GM18507 (cell line): ENCODE measurements at regions not wholly inside any gene's neighbourhood (a gene's known extent, or its start where the extent isn't known, plus 50 kb on each side); places are given as distances from the start of the nearest gene placed in this dataset.
"Not testable (repeated sequence)": the region's sequence is repeated elsewhere in the genome, so short reads cannot be mapped to it uniquely, and the experiment has no call there.

Experiments used
- DNase-seq: peaks from one replicate; pipeline ENCODE4 v3.0.0; 2011; ENCODE audit warnings: low read depth; ENCODE audit not compliant: insufficient read length; ENCODE audit errors: extremely low spot score
- FAIRE-seq: peaks from 2 replicates; lab custom pipeline; 2011; peaks lifted over from hg19 to GRCh38; lab: Jason Lieb, UNC

DNA sequence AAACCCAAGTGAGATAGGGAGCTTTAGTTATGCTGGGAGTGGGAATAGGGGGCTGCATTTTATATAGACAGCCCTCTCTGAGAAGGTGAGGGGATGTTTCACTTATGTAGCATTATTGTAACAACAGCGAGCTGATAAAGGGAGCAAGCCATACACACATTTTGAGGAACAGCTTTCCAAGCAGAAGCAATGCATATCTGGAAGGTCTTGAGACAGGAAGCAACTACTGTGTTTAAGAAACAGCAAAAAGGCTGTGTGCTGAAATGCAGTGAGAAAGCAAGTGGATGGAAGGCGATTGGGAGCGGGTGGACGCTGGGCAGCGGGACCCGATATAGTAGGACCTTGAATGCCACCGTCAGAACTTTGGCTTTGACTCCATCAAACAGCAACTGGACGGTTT is 155.9 kb upstream of the TBL1XR1 start:
- DNase-seq (no peak), FAIRE-seq (no peak)

DNA sequence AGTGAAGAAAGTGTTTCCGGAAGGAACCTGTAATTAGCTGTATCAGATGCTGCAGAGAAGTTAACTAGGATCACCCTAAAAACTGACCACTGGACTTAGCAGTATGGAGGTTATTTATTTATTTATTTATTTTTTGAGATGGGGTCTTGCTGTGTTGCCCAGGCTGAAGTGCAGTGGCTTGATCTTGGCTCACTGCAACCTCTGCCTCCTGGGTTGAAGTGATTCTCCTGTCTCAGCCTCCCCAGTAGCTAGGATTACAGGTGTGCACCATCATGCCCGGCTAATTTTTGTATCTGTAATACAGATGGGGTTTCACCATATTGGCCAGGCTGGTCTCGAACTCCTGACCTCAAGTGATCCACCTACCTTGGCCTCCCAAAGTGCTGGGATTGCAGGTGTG is 156.6 kb upstream of the TBL1XR1 start:
- DNase-seq, FAIRE-seq: not testable (repeated sequence)

DNA sequence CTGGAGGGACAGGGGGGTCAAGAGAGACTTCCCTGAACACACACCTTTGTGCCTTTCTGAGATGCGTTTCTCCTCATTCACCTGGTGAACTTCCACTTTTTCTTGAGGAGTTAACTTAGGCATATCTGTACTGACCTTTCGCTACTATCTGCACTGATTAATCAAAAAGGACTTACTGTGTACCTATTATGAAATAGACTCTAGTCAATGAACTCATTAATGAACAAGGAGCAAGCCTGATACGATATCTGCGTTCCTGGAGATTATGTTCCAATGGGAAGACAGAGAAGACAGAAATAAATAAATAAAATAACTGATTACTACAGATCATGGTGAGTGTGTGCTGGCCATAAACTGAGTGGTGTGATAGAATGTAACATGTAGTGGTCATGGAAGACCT is 157.2 kb upstream of the TBL1XR1 start:
- FAIRE-seq (no peak), DNase-seq (no peak)

DNA sequence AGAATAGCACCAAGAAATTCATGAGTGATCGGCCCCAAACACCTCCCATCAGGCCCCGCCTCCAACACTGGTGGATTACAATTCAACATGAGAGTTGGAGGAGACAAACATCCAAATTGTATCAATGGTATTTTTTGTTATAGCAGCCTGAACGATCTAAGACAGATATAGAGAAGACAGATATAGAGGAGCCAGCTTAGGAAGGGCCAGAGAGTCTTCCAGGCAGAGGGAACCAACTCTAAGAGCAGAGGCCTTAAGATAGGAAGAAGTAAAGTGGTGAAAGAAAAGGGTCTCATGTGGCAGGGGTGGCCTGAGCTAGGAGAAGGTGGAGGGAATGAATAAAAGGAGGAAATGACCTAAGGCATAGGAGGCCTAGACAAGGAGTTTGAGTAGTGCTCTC is 158.8 kb upstream of the TBL1XR1 start:
- no peak for FAIRE-seq
- no peak for DNase-seq

DNA sequence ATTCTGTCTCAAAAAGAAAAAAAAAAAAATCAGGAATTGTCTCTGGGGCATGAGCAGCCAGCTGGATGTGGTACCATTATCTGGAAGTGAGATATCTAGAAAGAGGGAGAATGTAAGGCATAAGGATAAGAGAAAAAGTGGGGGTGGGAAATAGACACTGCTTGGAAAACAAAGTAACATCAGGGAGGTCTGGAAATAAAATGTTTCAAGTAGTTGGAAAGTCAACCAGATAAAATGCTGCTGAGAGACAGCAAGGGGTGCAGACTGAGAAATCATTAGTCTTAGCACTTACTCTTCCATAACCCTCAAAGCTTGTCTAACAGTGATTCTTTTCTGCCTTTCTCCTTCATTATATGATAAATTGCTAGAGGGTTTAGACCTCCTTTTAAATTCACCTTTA is 159.7 kb upstream of the TBL1XR1 start:
- DNase-seq (no peak), FAIRE-seq (no peak)

DNA sequence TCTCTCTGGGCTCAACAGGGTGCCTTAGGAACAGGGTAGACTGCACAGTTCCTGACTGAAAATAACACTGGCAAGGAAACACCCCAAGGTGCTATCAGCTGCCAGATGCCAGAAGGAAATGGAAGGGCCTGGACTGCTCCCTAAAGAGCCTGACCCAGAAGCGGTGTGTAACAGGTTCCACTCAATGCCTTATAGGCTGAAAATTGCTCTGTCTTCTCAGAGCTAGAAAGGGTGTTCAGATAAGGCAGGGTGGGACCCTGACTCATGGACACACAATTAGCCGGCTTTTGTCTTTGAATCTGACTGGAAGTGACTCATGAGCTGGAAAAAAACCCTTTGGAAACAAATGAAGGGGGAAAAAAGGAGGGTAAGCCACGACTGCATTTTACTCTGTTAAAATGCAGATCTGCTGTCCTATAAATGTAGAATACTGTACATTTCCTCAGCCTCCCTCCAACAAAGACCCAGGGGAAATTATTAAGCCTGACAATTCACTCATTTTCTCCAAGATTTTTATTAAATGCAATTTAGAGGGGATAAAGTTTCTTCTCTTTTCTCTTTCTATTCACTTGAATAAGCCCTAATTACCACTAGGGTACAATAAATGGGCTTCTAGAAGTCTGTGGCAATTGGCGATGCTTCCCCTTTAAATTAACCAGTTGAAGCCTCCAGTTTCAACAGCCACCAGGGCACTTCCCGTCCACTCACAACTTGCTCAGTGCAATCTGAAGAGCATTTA is 160.2 kb upstream of the TBL1XR1 start:
- DNase-seq = no peak
- FAIRE-seq = peak; percentile 54

DNA sequence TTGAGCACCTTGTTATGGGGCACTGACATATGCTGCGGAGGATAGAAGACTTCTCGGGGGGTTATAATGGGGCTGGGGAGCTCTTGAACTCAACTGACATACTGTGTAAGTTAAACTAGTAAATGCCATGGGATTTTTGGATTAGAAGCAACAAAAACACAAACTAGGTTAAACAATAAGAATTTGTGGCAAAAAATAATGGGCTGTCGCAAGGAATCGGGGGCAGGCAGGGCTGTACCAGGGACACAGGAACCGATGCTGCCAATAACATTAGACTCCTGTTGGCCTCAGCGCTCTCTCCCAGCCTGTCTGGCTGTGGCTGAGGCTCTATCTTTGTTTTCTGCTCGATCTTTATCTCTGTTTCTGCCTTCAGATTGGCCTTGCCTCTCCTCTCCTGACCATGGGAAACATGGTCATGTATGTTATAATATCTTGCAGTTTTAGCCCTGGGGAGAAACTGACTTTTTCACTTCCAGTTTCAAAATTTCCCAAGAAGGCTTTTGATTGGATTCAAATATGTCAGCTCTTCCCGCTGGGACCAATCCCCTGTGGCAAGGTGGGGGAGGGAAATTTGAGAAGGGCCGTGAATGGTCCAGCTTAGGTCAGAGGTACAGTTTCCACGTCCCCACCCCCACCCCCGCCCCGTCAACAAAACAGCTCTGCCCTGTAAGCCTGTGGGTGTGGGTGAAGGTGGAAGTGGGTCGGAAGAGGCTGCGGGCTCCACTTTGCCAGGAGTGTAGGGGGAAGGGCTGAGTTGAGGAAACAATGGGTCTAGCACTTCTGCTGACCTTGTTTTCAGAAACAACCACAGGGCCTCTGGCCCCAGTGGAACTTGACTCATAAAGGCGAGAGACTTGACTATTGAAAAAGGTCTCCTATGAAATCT is 161.1 kb upstream of the TBL1XR1 start:
- FAIRE-seq (peak; percentile 93), DNase-seq (peak; percentile 53)

DNA sequence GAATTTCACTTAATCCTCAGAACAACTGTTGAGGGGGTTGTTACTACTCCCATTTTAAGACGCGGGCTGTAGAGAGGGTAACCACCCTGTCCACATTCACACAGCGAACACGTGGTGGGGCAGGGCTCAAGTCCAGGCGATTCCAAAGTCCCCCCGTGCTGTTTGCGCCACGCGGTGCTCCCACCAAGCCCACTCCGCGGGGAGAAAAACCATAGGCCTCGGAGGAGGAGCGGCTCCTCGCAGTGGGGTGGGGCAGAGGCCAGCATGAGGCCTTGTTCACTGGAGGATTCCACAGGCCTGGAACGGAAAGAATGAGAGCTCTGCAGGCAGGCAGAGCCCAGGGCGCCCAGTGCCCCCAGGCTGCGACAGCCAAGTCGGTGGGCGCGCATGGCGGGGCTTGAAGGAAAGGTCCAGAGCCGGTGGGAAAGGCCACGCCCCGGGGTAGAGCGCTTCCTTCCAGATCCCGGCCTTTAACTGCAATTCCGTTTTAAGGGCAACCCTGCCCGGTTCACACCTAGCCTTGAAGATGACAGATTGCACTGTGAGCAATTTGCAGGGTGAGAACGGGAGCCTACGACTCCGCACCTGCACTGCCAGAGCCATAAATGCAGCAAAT is 161.8 kb upstream of the TBL1XR1 start:
- no peak for DNase-seq
- FAIRE-seq = no peak

DNA sequence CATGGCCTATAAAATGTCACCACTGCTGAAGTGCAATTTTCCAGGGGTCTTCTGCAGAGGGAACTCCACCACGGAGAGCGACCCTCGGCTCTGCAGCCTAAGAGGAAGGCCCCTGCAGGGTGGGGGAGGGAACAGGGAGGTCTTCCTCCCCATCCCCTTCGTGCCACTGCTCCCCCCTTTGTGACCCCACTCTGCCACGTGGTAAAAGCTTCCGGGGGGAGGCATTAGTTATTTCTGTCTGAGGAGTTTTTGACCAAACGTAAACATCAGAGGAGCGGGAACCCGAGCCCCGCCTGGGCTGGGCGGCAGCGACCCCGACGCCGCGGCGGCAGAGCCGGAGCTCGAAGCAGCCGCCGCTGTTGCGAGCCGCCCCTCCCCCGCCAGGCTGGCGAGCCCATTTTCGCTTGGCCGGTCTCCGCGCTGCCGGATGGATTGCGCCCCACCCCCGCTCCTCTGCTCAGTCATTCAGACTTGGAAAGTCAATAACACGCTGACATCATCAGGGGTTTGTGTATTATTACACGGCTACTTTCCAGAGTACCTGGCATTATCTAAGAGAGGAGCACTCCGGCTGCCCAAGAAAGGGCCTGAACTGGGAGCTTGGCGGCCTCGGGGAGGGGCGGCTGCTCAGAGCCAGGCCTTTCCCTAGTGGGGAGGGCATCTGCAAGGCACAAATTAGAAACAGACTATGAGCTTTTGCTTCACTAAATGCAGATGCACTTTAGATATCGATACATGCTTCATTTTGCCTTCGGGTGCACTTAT is 162.5 kb upstream of the TBL1XR1 start:
- DNase-seq (peak; percentile 79), FAIRE-seq (peak; percentile 96)

DNA sequence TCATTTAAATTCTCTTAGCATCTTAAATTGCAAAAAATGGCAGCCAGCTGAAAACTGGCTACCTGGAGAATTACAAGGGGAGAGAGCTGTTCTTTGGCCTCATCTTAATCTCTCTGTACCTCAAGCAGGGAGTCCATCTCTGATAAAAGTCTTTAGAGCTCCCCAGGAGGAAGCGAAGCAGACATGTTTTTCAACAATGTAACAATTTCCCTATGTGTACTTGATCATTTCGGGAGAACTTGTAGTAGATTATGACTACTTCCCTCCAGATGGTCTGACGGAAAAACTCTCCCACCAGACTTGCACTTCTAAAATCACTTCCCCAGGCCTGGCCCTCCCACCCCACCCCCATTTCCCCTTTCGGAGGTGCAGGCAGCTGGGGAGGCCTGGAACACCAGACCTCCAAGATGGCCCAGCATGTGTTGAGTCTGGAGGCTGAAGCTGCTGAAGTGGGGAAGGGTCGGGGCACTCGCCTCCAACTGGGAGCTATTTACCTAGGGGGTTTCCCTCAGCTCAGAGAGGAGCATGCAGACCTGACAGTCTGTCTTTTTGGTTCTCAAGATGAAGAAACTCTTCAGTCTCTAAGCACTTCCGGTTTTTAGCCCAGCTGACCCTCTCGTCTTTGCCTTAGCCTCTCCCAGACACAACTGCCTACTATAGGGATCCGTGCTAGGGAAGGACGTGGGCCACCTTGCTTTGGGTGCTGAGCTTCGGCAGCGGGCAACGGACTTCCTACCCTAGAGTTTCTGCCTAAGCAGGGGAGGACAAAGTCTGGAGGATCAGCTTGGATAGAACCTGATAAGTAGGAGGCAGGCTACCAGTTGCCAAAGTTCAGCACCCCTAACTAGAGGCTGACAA is 164.0 kb upstream of the TBL1XR1 start:
- FAIRE-seq (peak; percentile 33), DNase-seq (no peak)

DNA sequence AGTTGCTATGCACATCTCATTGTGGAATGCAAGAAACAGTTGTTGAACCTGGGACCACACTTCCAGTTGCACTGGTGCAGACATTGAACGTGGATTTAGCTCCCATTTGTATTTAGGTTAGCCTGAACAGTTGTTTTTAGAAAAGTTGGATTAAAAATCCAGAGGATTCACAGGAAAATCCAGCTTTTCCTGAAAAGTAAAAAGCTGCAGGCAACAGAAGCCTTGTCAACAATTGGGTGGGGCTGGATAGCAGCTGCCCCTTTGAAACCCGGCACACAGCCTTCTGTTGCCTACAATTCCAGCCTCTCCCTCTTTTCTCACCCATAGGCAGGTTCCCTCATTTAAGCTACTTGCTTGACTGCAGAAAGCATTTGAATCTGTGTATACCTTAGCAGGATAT is 165.3 kb upstream of the TBL1XR1 start:
- DNase-seq (no peak), FAIRE-seq (no peak)

DNA sequence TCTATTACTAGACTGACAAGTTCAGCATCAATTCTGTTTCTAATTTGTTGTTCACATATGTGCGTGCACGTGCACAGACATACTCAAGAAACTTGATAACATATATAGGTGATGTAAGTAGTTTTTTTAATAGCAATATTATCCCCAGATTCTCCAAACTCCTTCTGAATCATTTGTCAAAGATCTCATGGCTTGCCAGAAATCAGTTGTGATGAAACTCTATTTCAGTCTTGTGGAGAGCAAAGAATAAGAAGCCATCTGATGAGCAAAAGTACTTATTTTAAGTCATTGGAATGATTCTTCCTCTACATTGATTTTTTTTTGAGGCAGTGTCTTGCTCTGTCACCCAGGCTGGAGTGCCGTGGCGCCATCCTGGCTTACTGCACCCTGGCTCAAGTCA is 167.0 kb upstream of the TBL1XR1 start:
- FAIRE-seq (no peak), DNase-seq (no peak)

DNA sequence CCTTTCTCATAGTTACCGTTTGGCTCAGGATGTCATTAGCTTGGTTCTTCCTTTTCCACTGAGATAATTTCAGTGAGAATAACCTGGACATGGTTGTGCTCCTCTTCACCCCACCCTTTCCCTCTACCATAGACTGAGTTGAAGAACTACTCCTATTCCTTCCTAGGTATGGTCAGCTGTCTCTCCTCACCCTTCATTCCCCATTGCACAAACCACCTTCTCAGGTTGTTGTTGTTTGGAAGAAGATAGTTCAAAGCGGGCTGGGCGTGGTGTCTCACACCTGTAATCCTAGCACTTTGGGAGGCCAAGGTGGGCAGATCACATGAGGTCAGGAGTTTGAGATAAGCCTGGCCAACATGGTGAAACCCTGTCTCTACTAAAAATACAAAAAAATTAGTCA is 168.0 kb upstream of the TBL1XR1 start:
- not testable (repeated sequence) for FAIRE-seq

DNA sequence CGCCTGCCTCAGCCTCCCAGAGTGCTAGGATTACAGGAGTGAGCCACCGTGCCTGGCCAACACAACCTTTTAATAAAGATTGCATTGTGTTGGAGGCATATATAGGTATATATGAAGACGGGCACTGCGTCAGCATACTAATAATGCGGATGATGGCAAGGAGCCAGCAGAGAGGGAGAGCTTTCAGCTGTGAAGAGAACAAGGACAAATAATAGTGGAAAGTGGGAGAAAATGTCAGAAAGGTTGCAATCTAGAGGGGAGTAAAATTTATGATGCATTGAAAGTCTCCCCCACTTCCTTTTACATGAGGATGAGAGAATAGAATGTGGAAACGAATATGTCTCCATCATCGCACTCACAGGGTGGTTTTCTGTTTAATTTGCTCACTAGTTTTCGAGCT is 170.5 kb upstream of the TBL1XR1 start:
- DNase-seq = no peak
- no peak for FAIRE-seq

More for the DNA sequence above, 168.0 kb upstream of the TBL1XR1 start:
- not testable (repeated sequence) for DNase-seq

DNA sequence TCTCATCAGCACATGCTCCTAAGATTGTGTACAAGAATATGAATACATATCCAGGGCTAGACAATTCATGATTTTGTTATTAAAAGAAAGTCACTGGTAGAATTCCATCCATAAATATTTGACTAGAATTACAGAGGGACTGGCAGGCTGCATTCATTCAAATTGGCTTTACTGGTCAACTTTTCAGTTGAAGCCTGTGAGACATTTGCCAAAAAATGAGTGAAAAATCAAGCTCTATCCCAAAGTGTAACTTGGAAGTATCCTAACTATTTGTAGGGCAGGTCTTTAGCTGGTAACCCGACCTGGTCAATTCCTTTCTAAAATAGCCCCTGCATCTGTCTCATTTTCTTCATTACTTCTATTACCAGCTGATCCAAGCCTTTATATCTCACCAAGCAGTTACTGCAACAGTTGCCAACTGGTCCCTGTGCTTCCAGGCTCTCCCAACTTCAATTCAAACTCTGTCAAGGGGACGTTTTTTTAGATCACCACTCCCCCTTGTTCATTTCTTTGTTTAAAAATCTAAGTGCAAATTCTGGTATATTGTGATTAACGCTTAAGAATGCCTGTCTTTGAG is 173.1 kb upstream of the TBL1XR1 start:
- DNase-seq (no peak), FAIRE-seq (no peak)

DNA sequence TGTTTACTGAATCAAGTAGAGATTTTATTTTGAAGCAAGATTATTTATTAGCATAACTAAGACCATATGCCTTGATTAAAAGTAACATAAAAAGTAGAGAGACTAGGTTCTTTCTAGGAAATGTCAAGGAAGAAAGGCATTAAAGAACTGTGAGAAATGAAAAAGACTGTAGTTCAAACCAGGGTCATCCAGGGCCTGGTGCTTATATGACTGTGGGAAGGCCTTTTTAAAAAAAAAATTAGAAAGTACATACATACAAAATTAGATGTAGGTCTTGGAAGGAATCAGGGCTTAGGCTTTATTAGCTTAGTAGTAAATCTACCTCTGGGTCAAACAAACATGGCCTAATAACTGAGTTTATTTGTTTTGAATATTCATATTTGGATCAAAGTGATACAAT is 173.9 kb upstream of the TBL1XR1 start:
- no peak for FAIRE-seq
- DNase-seq = no peak

DNA sequence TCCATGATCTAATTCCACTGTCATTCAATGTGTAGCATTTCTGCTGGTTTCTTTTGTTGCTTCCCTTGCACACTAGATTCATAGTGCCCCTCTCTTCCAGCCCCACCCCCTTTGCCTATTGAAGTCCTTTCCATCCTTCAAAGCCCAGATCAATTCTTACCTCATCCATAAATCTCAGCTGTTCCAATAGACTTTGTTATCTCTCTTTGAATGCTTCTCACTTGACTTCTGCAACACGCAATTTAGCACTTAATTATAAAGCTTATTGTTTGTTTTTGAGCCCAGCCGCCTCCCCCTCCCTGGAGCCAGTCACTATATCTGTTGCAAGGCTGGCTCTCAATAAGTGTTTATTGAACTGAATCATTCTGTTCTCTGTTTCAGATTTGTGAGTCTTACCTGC is 174.6 kb upstream of the TBL1XR1 start:
- DNase-seq (no peak), FAIRE-seq (no peak)

DNA sequence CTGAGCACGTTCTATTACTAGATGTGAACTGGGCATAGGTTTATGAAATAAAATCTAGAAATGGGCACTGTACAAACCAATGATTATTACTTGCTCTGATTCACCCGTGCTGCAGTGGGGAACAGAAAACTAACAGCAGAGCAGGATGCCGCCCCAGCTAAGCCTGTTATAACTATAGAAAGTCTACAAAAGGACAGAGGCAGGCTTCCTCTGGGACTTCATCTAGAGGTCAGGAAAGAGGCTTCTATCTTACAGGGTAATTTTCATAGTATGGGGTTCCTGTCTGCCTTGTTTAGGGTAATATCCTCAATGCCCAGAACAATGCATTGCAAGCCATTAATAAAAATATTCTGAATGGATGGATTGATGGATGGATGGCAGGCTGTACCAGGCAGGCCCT is 177.0 kb upstream of the TBL1XR1 start:
- FAIRE-seq (no peak), DNase-seq (no peak)

DNA sequence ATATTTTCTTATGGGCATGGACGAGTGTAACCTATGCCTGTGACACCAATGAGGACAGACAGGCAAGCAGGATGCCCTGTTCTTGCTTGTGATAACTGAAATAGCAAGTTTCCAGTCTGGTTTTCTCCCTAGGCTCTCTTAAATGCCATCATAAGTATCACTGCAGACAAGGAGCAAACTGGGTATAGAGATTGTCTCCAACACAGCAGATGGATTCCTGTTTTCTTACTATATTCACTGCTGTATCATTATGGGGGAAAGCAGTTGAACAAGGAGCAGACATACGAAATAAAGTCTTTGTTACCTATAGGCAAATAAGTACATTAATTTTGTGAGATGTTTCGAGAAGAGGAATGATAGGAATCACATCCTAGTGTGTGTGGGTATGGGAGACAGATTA is 178.0 kb upstream of the TBL1XR1 start:
- FAIRE-seq (no peak), DNase-seq (no peak)
